Thyroid gland (tissue), 4 donors: ENCODE measurements at regions not wholly inside any gene's neighbourhood (a gene's known extent, or its start where the extent isn't known, plus 50 kb on each side); places are given as distances from the start of the nearest gene placed in this dataset.

Experiments used
- POLR2A ChIP-seq, 2 donors: fragments of 450-650 bp; IDR thresholded peaks; one replicate each; pipeline ENCODE4 v1.6.1; 2017; ENCODE audit warnings: antibody characterized with exemption in 2 of 2, mild to moderate bottlenecking in 2 of 2, moderate library complexity in 1 of 2
- TF ChIP-seq, protein P1 (sequence below), 6 experiments: fragments of 200-600 bp in 3 of 6; fragments of 450-650 bp in 3 of 6; sonication (generic) in 3 of 6; IDR thresholded peaks; one replicate each; pipeline ENCODE4 v1.5.1; 2016 to 2019; ENCODE audit warnings: antibody characterized with exemption in 6 of 6, mild to moderate bottlenecking in 2 of 6, inconsistent platforms in 1 of 6, moderate library complexity in 1 of 6

- no peak for TF ChIP-seq POLR2A (IDR thresholded peaks at IDR 0.05)
- TF ChIP-seq, protein P1, sequence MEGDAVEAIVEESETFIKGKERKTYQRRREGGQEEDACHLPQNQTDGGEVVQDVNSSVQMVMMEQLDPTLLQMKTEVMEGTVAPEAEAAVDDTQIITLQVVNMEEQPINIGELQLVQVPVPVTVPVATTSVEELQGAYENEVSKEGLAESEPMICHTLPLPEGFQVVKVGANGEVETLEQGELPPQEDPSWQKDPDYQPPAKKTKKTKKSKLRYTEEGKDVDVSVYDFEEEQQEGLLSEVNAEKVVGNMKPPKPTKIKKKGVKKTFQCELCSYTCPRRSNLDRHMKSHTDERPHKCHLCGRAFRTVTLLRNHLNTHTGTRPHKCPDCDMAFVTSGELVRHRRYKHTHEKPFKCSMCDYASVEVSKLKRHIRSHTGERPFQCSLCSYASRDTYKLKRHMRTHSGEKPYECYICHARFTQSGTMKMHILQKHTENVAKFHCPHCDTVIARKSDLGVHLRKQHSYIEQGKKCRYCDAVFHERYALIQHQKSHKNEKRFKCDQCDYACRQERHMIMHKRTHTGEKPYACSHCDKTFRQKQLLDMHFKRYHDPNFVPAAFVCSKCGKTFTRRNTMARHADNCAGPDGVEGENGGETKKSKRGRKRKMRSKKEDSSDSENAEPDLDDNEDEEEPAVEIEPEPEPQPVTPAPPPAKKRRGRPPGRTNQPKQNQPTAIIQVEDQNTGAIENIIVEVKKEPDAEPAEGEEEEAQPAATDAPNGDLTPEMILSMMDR (IDR thresholded peaks at IDR 0.05): no peak
These were observed 74.2 kb downstream of the ARRDC4 start for GRCh38 chr15:98034731-98035130.
